CD8-positive, alpha-beta memory T cell (primary cell): ENCODE measurements at regions not wholly inside any gene's neighbourhood (a gene's known extent, or its start where the extent isn't known, plus 50 kb on each side); places are given as distances from the start of the nearest gene placed in this dataset.

Experiments used
- CTCF ChIA-PET: fragments of 350-600 bp; sonication (Branson Sonifier 250); formaldehyde crosslinking; loops from one replicate; lab custom pipeline; 2021; ENCODE audit warnings: antibody characterized with exemption; lab: Charles Lee
- POLR2A ChIA-PET: fragments of 350-600 bp; sonication (Branson Sonifier 250); formaldehyde crosslinking; loops from one replicate; lab custom pipeline; 2021; ENCODE audit warnings: antibody characterized with exemption; lab: Charles Lee
- DNase-seq, 5 donors: peaks; one replicate each; pipeline versions ENCODE4 v3.0.0 to v3.0.0-alpha.2; 2020 to 2022; ENCODE audit warnings: mixed read lengths in 1 of 5
- H3K27ac ChIP-seq: one replicate; pipeline ENCODE4 v1.7.0; 2013; ENCODE audit warnings: low read depth, mild to moderate bottlenecking, low read length, moderate library complexity
- H3K27me3 ChIP-seq: 2 replicates; pipeline ENCODE4 v1.7.0; 2013; ENCODE audit warnings: low read length, mild to moderate bottlenecking; ENCODE audit not compliant: insufficient read depth, poor library complexity, severe bottlenecking
- H3K36me3 ChIP-seq: 2 replicates; pipeline ENCODE4 v1.7.0; 2013; ENCODE audit warnings: mild to moderate bottlenecking, low read length, moderate library complexity; ENCODE audit not compliant: insufficient read depth
- H3K4me1 ChIP-seq: 2 replicates; pipeline ENCODE4 v1.7.0; 2013; ENCODE audit warnings: mild to moderate bottlenecking, low read length, moderate library complexity; ENCODE audit not compliant: insufficient read depth
- H3K4me3 ChIP-seq: 2 replicates; pipeline ENCODE4 v1.7.0; 2013; ENCODE audit warnings: mild to moderate bottlenecking, low read length
- H3K9me3 ChIP-seq: 2 replicates; pipeline ENCODE4 v1.7.0; 2013; ENCODE audit warnings: mild to moderate bottlenecking, low read length
- H3K27ac Mint-ChIP-seq, 8 donors: one replicate each; pipeline ENCODE4 v1.8.0; 2020 to 2021; ENCODE audit warnings: mixed read lengths in 8 of 8, mild to moderate bottlenecking in 6 of 8, inconsistent platforms in 3 of 8, moderate library complexity in 3 of 8
- H3K27me3 Mint-ChIP-seq, 2 donors: one replicate each; pipeline ENCODE4 v1.8.0; 2020 to 2021; ENCODE audit warnings: mixed read lengths in 2 of 2, mild to moderate bottlenecking in 1 of 2, moderate library complexity in 1 of 2
- H3K36me3 Mint-ChIP-seq, 3 donors: one replicate each; pipeline ENCODE4 v1.8.0; 2020 to 2021; ENCODE audit warnings: mixed read lengths in 3 of 3, inconsistent platforms in 1 of 3, mild to moderate bottlenecking in 1 of 3
- H3K4me1 Mint-ChIP-seq, 3 donors: one replicate each; pipeline ENCODE4 v1.8.0; 2020 to 2021; ENCODE audit warnings: mixed read lengths in 3 of 3, inconsistent platforms in 1 of 3, mild to moderate bottlenecking in 1 of 3
- H3K4me3 Mint-ChIP-seq, 7 donors: one replicate each; pipeline ENCODE4 v1.8.0; 2020 to 2021; ENCODE audit warnings: mixed read lengths in 7 of 7, mild to moderate bottlenecking in 6 of 7, moderate library complexity in 4 of 7, inconsistent platforms in 2 of 7
- H3K9me3 Mint-ChIP-seq, 5 donors: one replicate each; pipeline ENCODE4 v1.8.0; 2020 to 2022; ENCODE audit warnings: mixed read lengths in 5 of 5, mild to moderate bottlenecking in 3 of 5, moderate library complexity in 2 of 5, inconsistent platforms in 1 of 5

DNA sequence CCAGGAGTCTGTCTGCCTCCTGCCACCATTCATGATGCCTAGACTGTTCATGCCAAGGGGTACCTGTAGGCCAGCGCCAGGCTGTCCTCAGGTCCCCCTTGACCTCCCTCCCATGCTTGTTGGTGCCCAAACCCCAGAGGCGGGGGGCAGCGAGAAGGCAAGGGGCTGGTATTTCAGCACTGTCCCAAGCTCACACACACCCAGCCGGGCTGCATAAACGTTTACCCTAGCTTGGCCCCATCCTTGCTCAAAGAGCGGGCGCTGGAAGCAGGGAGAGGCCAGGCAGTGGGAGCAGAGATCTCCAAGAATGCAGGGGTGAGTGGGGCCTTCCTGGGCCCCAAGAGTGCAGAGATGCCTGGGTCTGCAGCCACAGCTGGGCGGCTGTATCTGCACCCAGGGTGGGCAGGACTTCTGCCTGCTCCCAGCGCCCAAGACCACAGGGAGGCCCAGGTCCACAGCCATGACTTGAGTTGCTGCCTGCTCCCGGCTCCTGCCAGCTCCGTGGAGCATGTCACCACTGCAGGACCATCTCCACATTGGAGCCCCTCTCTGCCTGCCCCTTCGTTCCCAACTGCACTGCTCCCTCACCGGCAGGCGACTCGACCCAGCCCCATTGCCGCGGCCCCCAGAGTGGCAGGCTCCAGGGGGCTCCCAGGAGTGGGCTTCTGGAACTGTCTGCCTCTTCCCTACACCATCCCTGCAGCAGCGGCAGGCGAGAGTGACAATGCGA lies 616.6 kb downstream of the METTL4 start:
- peaks cover 0 to 5% of the 10 kb centered on the region in 2 donors for H3K27me3 Mint-ChIP-seq
- no peak for DNase-seq
- no peaks in the 10 kb centered on the region for H3K9me3 ChIP-seq
- H3K9me3 Mint-ChIP-seq = peaks cover 0 to 7% (median 0%) of the 10 kb centered on the region in 5 donors
- H3K4me3 Mint-ChIP-seq = no peak overlapping the region
- H3K36me3 Mint-ChIP-seq = no peaks in the 10 kb centered on the region
- H3K27me3 ChIP-seq = no peaks in the 10 kb centered on the region
- no peak overlapping the region for H3K27ac Mint-ChIP-seq
- H3K4me1 ChIP-seq = no peaks in the 10 kb centered on the region
- no peaks in the 10 kb centered on the region for H3K36me3 ChIP-seq
- no peaks in the 10 kb centered on the region for H3K4me1 Mint-ChIP-seq
- CTCF ChIA-PET = no interaction called here
- no peak overlapping the region for H3K4me3 ChIP-seq
- H3K27ac ChIP-seq = no peak overlapping the region
- POLR2A ChIA-PET = no interaction called here

DNA sequence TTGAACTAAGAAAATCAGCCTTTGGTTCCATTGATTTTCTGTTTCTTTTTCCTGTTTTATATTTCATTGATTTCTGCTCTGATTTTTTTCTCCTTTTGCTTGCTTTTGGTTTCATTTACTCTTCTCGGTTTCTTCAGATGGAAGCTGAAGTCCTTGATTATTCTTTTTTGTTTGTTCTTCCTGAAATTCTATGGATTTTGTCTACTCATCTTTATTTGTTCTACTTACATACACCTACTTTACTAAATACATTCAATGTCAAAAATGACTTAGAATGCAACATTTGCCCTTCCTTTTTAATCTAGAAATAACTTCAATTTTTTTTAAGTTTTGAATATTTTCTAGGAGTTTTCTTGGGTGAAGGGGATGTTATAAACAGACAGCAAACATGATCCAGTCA lies 612.5 kb downstream of the METTL4 start:
- no peaks in the 10 kb centered on the region for H3K27me3 ChIP-seq
- Mint-ChIP-seq H3K27ac (no peak overlapping the region), H3K27me3 (peaks cover 0 to 6% of the 10 kb centered on the region in 2 donors), H3K36me3 (no peaks in the 10 kb centered on the region), H3K4me1 (no peaks in the 10 kb centered on the region), H3K4me3 (no peak overlapping the region), H3K9me3 (peaks cover 0 to 4% (median 0%) of the 10 kb centered on the region in 5 donors)
- no peak for DNase-seq
- H3K4me3 ChIP-seq = no peak overlapping the region
- H3K4me1 ChIP-seq = no peaks in the 10 kb centered on the region
- H3K27ac ChIP-seq = no peak overlapping the region
- ChIA-PET POLR2A (no interaction called here), CTCF (no interaction called here)
- H3K36me3 ChIP-seq = no peaks in the 10 kb centered on the region
- H3K9me3 ChIP-seq = no peaks in the 10 kb centered on the region

DNA sequence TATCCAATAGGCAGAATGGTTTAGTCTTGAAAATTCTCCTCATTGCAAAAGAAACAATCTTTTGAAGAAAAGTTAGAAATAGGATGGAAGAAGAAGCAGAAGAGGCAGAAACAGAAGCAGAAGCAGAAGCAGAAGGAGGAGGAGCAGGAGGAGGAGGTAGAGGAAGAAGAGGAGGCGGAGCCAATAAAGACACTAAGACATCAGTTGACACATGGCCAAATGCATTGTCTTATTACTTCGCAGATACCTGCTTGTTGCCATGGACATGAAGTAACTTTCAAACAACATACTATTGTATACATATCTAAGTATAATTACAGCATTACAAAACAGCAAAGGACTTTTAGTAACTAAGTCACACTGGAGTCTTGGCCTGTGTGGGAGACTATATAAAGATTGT lies 606.3 kb downstream of the METTL4 start:
- Mint-ChIP-seq H3K27me3 (no peaks in the 10 kb centered on the region), H3K4me1 (no peaks in the 10 kb centered on the region), H3K27ac (no peak overlapping the region), H3K9me3 (no peaks in the 10 kb centered on the region), H3K36me3 (no peaks in the 10 kb centered on the region), H3K4me3 (no peak overlapping the region)
- Histone ChIP-seq H3K27me3 (no peaks in the 10 kb centered on the region), H3K4me3 (no peak overlapping the region), H3K9me3 (no peaks in the 10 kb centered on the region), H3K4me1 (no peaks in the 10 kb centered on the region), H3K27ac (no peak overlapping the region), H3K36me3 (no peaks in the 10 kb centered on the region)
- POLR2A ChIA-PET = no interaction called here
- DNase-seq = no peak
- CTCF ChIA-PET = no interaction called here

DNA sequence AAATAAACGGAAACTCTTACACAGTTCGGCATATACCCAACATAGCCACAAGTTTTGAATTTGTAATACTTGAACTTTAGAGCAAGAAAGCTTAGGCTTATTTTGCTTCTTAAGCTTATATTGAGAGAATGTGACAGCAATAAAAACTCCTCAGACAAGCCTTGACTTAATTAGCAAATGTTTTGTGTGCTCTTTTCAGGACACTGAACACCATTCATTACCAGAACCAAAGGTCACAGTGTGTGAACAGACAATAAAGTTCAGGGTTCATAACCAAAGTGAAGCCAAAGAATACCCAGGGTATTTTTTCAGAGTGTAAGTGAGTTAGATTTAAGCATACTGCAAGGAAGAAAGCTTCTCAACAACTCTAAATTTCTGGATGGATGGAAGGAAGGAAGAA lies 605.8 kb downstream of the METTL4 start:
- POLR2A ChIA-PET = no interaction called here
- Histone ChIP-seq H3K4me3 (no peak overlapping the region), H3K4me1 (no peaks in the 10 kb centered on the region), H3K27ac (no peak overlapping the region), H3K27me3 (no peaks in the 10 kb centered on the region), H3K36me3 (no peaks in the 10 kb centered on the region), H3K9me3 (no peaks in the 10 kb centered on the region)
- CTCF ChIA-PET = no interaction called here
- Mint-ChIP-seq H3K4me3 (no peak overlapping the region), H3K27ac (no peak overlapping the region), H3K4me1 (no peaks in the 10 kb centered on the region), H3K27me3 (peaks cover 0 to 1% of the 10 kb centered on the region in 2 donors), H3K36me3 (no peaks in the 10 kb centered on the region), H3K9me3 (no peaks in the 10 kb centered on the region)
- DNase-seq = no peak

DNA sequence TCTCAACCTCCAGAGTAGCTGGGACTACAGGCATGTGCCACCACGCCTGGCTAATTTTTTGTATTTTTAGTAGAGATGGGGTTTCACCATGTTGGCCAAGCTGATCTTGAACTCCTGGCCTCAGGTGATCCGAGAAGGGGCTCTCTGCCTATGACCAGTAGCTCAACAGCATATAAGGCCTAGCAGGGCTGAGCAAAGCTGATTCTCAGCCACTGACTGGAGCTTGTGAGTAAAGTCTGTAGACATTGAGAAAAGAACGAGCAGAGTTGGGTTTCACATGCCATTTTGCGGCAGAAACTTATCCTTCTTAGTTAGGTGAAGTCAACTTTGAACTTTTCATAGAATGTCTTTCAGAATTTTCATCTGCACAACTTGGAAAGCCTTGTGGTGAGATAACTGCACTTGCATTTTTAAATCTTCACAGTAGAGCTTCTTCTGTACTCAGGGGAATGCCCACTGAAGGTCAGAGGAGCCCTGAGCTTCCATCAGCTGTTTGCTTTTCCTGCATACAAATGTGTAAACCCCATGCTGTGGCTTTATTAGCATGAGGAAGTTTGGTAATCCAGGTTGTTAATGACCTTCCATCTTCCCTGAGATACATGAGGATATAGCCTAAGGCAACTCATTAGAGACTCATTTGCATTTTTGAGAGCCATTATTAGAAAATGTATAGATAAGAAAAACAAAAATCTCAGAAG lies 602.4 kb downstream of the METTL4 start:
- no peak overlapping the region for H3K4me3 Mint-ChIP-seq
- Histone ChIP-seq H3K27ac (no peak overlapping the region), H3K4me1 (no peaks in the 10 kb centered on the region), H3K36me3 (no peaks in the 10 kb centered on the region), H3K9me3 (no peaks in the 10 kb centered on the region), H3K4me3 (no peak overlapping the region), H3K27me3 (no peaks in the 10 kb centered on the region)
- POLR2A ChIA-PET = no interaction called here
- H3K36me3 Mint-ChIP-seq = no peaks in the 10 kb centered on the region
- H3K27ac Mint-ChIP-seq = no peak overlapping the region
- H3K9me3 Mint-ChIP-seq = peaks cover 0 to 5% (median 0%) of the 10 kb centered on the region in 5 donors
- no peak for DNase-seq
- CTCF ChIA-PET = no interaction called here
- peaks cover 0 to 3% of the 10 kb centered on the region in 2 donors for H3K27me3 Mint-ChIP-seq
- H3K4me1 Mint-ChIP-seq = no peaks in the 10 kb centered on the region

DNA sequence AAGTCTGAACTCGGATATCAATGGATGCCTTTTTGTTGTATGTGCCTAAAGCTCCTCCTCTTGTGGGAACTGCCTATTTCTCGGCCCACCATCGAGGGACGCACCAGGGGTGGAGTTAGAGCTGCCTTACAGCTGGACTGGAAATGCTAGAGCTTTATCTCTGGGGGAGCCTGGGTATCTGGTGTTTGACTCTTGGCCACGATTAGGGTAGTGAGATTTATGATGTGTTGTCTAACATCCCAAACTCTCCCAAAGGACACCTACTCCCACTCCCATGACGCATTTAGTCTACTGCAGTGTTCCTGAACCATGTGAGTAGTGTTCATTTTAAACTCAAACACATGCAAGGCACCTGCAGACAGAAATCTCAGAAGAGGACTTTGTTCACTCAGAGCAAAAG lies 594.8 kb downstream of the METTL4 start:
- Mint-ChIP-seq H3K27ac (no peak overlapping the region), H3K4me3 (no peak overlapping the region), H3K9me3 (peaks cover 0 to 13% (median 7%) of the 10 kb centered on the region in 5 donors), H3K36me3 (no peaks in the 10 kb centered on the region), H3K27me3 (no peaks in the 10 kb centered on the region), H3K4me1 (no peaks in the 10 kb centered on the region)
- ChIA-PET CTCF (no interaction called here), POLR2A (no interaction called here)
- no peaks in the 10 kb centered on the region for H3K4me1 ChIP-seq
- H3K4me3 ChIP-seq = no peak overlapping the region
- H3K36me3 ChIP-seq = no peaks in the 10 kb centered on the region
- no peak overlapping the region for H3K27ac ChIP-seq
- H3K27me3 ChIP-seq = no peaks in the 10 kb centered on the region
- no peaks in the 10 kb centered on the region for H3K9me3 ChIP-seq
- no peak for DNase-seq

DNA sequence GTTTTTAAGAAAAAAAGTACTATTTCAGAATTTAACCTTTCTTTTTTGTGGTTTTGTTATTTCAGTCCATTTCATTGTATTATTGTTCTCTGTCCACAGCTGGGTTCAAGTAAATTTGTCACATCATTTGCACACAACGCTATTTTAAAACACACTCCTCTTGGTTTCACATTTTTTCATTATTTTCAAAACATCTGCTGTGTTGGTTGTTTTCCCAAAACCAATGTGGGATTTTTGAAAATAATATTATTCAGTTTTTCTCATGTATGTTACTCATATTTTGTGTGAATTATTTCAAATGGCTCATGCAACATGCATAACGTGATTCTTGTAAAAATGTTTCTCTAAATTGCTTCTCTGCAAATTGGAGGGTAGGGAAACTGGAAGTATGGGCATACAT lies 589.2 kb downstream of the METTL4 start:
- H3K4me1 ChIP-seq = no peaks in the 10 kb centered on the region
- no peak overlapping the region for H3K4me3 ChIP-seq
- ChIA-PET CTCF (no interaction called here), POLR2A (no interaction called here)
- no peaks in the 10 kb centered on the region for H3K27me3 ChIP-seq
- no peak overlapping the region for H3K27ac ChIP-seq
- no peaks in the 10 kb centered on the region for H3K9me3 ChIP-seq
- Mint-ChIP-seq H3K4me3 (no peak overlapping the region), H3K36me3 (no peaks in the 10 kb centered on the region), H3K27ac (no peak overlapping the region), H3K9me3 (peaks cover 0 to 18% (median 3%) of the 10 kb centered on the region in 5 donors), H3K4me1 (no peaks in the 10 kb centered on the region), H3K27me3 (no peaks in the 10 kb centered on the region)
- H3K36me3 ChIP-seq = no peaks in the 10 kb centered on the region
- no peak for DNase-seq

DNA sequence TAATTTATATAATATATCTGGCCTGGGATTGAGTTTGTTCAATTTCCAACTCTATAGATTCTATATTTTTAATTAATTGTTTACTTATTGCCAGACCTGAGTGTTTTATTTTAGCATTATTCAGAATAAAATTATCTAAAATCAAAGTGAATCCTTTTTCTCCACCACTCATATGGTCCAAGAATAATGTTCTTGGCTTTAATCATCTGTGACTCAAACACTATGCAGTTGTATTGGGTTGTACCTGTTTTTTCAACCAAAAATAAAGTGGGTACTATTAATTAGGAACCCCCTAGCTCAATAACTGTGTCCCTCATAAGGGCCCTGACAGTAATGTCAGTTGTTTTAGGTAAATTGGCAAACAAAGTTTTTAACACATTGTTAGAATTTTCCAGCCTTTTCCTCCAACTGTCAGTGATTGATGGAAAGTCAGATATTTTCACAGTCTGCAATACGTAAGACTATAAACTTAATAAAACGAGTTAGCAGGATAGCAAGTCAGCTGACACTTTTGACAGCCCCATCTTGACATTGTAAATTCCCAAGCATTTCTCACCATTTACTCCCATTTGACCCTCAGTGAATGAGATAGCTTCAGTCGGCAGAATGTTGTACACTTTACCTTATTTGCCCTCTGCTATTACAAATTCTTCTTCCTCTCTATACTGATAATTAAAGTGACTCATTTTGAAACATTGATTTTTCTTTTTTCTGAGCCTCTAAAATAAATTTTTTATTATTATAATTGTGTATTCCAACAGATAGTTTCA lies 587.4 kb downstream of the METTL4 start:
- Mint-ChIP-seq H3K4me1 (no peaks in the 10 kb centered on the region), H3K27ac (no peak overlapping the region), H3K27me3 (no peaks in the 10 kb centered on the region), H3K9me3 (peaks cover 0 to 18% (median 3%) of the 10 kb centered on the region in 5 donors), H3K4me3 (no peak overlapping the region), H3K36me3 (no peaks in the 10 kb centered on the region)
- ChIA-PET POLR2A (no interaction called here), CTCF (no interaction called here)
- Histone ChIP-seq H3K4me1 (no peaks in the 10 kb centered on the region), H3K27ac (no peak overlapping the region), H3K36me3 (no peaks in the 10 kb centered on the region), H3K9me3 (no peaks in the 10 kb centered on the region), H3K27me3 (no peaks in the 10 kb centered on the region), H3K4me3 (no peak overlapping the region)
- no peak for DNase-seq
